ENCODE measurements at regions not wholly inside any gene's neighbourhood (a gene's known extent, or its start where the extent isn't known, plus 50 kb on each side); places are given as distances from the start of the nearest gene placed in this dataset.

DNA sequence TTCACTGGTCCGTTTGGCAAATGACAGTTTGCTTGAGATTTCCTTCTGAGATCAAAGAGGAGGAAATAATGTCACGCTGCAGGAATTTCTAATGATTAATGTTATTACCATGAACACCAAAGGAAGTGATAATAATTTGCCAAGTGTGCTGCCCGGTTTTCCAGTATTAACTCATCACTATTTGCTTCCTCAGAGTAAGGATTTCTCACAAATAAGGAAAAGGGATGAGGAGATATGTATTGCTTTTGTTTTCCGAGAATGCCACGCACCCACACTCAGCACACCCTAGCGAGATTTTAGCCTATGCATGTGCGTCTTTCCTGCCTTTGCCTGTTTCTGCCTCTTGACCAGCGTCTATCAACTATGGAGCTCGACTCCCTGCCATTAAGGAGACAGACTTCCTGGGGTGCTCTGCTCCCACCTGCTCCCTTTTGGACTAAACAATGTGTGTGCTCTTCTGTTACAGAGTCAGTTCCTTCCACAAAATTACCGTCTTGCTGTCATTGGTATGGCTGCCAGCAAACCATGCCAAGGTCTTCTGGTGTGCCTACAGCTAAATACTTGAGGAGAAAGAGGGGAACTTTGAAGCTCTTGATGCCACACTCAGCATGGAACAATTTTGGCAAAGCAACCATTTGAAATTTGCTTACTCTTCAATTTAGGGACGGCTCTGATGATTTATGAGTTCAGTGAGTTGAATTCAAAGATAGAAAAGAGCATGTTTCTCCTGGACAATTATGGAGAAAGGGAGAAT, 393.1 kb upstream of the ZFP42 start:
- H3K27me3 ChIP-seq (replicated peaks): no peaks in the 10 kb centered on the region
- H3K4me3 ChIP-seq (ENCODE audit: low read depth, low read length): peak overlapping the region; percentile 15
- H3K27ac ChIP-seq: peak overlapping the region; percentile 74
- DNase-seq: peak; percentile 67
- in situ Hi-C loops (cut with HindIII; ENCODE audit: low pct_ligation_motif_present, low sequenced_read_pairs): no loop called here
- no peaks in the 10 kb centered on the region for H3K36me3 ChIP-seq (replicated peaks)
- TF ChIP-seq, protein P1, sequence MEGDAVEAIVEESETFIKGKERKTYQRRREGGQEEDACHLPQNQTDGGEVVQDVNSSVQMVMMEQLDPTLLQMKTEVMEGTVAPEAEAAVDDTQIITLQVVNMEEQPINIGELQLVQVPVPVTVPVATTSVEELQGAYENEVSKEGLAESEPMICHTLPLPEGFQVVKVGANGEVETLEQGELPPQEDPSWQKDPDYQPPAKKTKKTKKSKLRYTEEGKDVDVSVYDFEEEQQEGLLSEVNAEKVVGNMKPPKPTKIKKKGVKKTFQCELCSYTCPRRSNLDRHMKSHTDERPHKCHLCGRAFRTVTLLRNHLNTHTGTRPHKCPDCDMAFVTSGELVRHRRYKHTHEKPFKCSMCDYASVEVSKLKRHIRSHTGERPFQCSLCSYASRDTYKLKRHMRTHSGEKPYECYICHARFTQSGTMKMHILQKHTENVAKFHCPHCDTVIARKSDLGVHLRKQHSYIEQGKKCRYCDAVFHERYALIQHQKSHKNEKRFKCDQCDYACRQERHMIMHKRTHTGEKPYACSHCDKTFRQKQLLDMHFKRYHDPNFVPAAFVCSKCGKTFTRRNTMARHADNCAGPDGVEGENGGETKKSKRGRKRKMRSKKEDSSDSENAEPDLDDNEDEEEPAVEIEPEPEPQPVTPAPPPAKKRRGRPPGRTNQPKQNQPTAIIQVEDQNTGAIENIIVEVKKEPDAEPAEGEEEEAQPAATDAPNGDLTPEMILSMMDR (IDR thresholded peaks at IDR 0.05; ENCODE audit: low read depth, low read length, missing control alignments): no peak

DNA sequence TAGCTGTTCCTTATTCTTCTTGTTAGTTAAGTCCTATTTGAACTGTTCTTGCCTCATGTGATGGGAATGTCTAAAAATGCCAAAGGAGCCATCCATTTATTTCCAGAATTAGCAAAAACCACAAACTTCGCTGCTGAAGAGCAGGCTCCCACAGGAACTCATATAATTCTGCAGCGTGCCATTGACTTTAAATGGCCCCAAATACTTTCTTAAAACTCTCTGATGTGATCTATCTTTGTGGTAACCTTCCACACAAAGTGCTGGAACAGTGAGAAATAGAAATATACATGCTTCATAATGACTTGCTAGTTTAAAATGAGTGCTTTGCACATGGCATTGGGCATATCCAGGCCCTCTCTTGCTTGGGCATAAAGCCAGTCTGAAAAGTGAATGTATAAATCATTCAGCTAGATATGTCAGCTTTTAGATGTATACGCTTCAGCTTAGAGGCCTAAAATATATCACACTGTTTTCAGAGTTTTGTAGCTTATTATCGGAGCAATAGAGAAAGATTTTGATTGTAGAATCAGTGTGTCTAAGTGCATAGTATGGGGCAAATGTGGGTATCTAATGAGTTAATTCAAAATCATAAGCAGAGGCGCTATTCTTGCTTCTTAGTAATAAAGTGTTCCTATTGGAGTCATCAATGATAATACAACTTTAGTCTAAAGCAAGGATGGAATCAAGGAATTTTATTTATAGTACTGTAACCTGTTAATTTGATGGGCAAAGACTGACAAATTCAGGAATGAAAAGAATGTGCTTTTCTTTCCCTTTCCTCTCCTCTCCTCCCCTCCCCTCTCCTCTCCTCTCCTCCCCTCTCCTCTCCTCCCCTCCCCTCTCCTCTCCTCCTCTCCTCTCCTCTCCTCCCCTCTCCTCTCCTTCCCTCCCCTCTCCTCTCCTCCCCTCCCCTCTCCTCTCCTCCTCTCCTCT, 392.2 kb upstream of the ZFP42 start:
- Histone ChIP-seq H3K27me3 (replicated peaks) (no peaks in the 10 kb centered on the region), H3K27ac (peak overlapping the region; percentile 74), H3K4me3 (ENCODE audit: low read depth, low read length) (no peak overlapping the region), H3K36me3 (replicated peaks) (no peaks in the 10 kb centered on the region)
- peak; percentile 64 for DNase-seq
- TF ChIP-seq, protein P1 (IDR thresholded peaks at IDR 0.05; ENCODE audit: low read depth, low read length, missing control alignments): no peak
- in situ Hi-C loops (cut with HindIII; ENCODE audit: low pct_ligation_motif_present, low sequenced_read_pairs): no loop called here

- Histone ChIP-seq H3K36me3 (replicated peaks) (no peaks in the 10 kb centered on the region), H3K4me3 (ENCODE audit: low read depth, low read length) (no peak overlapping the region), H3K27ac (no peak overlapping the region), H3K27me3 (replicated peaks) (no peaks in the 10 kb centered on the region)
- in situ Hi-C loops (cut with HindIII; ENCODE audit: low pct_ligation_motif_present, low sequenced_read_pairs): no loop called here
- TF ChIP-seq, protein P1 (IDR thresholded peaks at IDR 0.05; ENCODE audit: low read depth, low read length, missing control alignments): no peak
- DNase-seq: no peak
Measured at GRCh38 chr4:187604984-187605383, 390.6 kb upstream of the ZFP42 start.

GRCh38 chr4:187606581-187606980, 389.0 kb upstream of the ZFP42 start:
- in situ Hi-C loops (cut with HindIII; ENCODE audit: low pct_ligation_motif_present, low sequenced_read_pairs): no loop called here
- no peaks in the 10 kb centered on the region for H3K27me3 ChIP-seq (replicated peaks)
- no peaks in the 10 kb centered on the region for H3K36me3 ChIP-seq (replicated peaks)
- TF ChIP-seq, protein P1 (IDR thresholded peaks at IDR 0.05; ENCODE audit: low read depth, low read length, missing control alignments): peak; percentile 87
- H3K4me3 ChIP-seq (ENCODE audit: low read depth, low read length): no peak overlapping the region
- DNase-seq: peak; percentile 61
- no peak overlapping the region for H3K27ac ChIP-seq

DNA sequence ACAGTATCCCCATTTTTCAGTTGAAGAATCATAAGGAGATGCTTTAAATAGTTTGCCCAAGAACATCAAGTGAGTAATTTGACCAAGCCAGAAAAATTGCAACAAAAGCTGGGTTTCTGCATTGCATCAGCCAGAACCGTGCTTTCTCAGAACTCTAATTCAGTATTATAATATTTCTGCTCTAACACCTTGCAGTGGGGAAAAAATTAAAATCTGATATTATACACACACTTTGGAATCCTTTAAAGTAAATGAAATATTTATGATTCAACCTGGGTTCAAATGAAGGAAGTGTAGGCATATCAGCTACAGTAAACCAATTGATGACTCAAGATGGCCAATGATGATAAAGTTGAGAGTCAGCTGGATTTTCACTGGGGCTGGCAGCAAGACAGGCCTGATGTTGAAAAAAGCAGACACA, 387.6 kb upstream of the ZFP42 start:
- in situ Hi-C loops (cut with HindIII; ENCODE audit: low pct_ligation_motif_present, low sequenced_read_pairs): no loop called here
- Histone ChIP-seq H3K36me3 (replicated peaks) (no peaks in the 10 kb centered on the region), H3K27ac (peak overlapping the region; percentile 13), H3K27me3 (replicated peaks) (no peaks in the 10 kb centered on the region), H3K4me3 (ENCODE audit: low read depth, low read length) (no peak overlapping the region)
- TF ChIP-seq, protein P1 (IDR thresholded peaks at IDR 0.05; ENCODE audit: low read depth, low read length, missing control alignments): no peak
- peak; percentile 49 for DNase-seq
